ENCODE measurements at regions not wholly inside any gene's neighbourhood (a gene's known extent, or its start where the extent isn't known, plus 50 kb on each side); places are given as distances from the start of the nearest gene placed in this dataset.

- H3K79me2 ChIP-seq (ENCODE audit: control insufficient read depth, insufficient read depth, low read length), result peaks cover 60% of the 10 kb centered on the region
- no peaks in the 10 kb centered on the region for H3K36me3 ChIP-seq (ENCODE audit: control insufficient read depth, insufficient read depth, low read length)
- DNase-seq (ENCODE audit: low read depth in 2 of 2), result no peak
- no peaks in the 10 kb centered on the region for H3K27me3 ChIP-seq (ENCODE audit: control insufficient read depth, insufficient read depth, low read length)
- no peak overlapping the region for H3K4me3 ChIP-seq (replicated peaks in 1 of 4; ENCODE audit: control extremely low read depth in 1 of 4, insufficient read depth in 1 of 4, low read depth in 3 of 4, low read length in 4 of 4)
- H2AFZ ChIP-seq (ENCODE audit: low read length), result no peak overlapping the region
- no peak overlapping the region for H3K9ac ChIP-seq (ENCODE audit: insufficient read depth, low read length)
- no peaks in the 10 kb centered on the region for H3K9me3 ChIP-seq (ENCODE audit: control insufficient read depth, insufficient read depth, low read depth, low read length)
- no peak overlapping the region for H3K4me2 ChIP-seq (ENCODE audit: extremely low read depth, insufficient read depth, low read length)
- TF ChIP-seq CTCF (conservative IDR thresholded peaks at IDR 0.05 in 1 of 2, IDR thresholded peaks at IDR 0.05 in 1 of 2; ENCODE audit: low read depth in 1 of 2, low read length in 2 of 2), result no peak
- TF ChIP-seq EZH2 (IDR thresholded peaks at IDR 0.05; ENCODE audit: low read length, missing control alignments), result no peak
- no peak overlapping the region for H3K27ac ChIP-seq (ENCODE audit: insufficient read depth, low read length)
- peaks cover 20% of the 10 kb centered on the region for H3K4me1 ChIP-seq (ENCODE audit: control insufficient read depth, extremely low read depth, insufficient read depth, low read length)
- H4K20me1 ChIP-seq (ENCODE audit: control insufficient read depth, extremely low read depth, insufficient read depth, low read length), result no peaks in the 10 kb centered on the region
Observed at GRCh38 chr3:159860269-159861116, 128.1 kb upstream of the IL12A start.

- no peak overlapping the region for H3K4me2 ChIP-seq (ENCODE audit: extremely low read depth, insufficient read depth, low read length)
- no peak overlapping the region for H3K4me3 ChIP-seq (replicated peaks in 1 of 4; ENCODE audit: control extremely low read depth in 1 of 4, insufficient read depth in 1 of 4, low read depth in 3 of 4, low read length in 4 of 4)
- TF ChIP-seq CTCF (conservative IDR thresholded peaks at IDR 0.05 in 1 of 2, IDR thresholded peaks at IDR 0.05 in 1 of 2; ENCODE audit: low read depth in 1 of 2, low read length in 2 of 2) (no peak), EZH2 (IDR thresholded peaks at IDR 0.05; ENCODE audit: low read length, missing control alignments) (no peak)
- H3K27me3 ChIP-seq (ENCODE audit: control insufficient read depth, insufficient read depth, low read length), result no peaks in the 10 kb centered on the region
- no peak overlapping the region for H3K9ac ChIP-seq (ENCODE audit: insufficient read depth, low read length)
- H3K4me1 ChIP-seq (ENCODE audit: control insufficient read depth, extremely low read depth, insufficient read depth, low read length), result peaks cover 19% of the 10 kb centered on the region
- H2AFZ ChIP-seq (ENCODE audit: low read length), result no peak overlapping the region
- no peaks in the 10 kb centered on the region for H3K36me3 ChIP-seq (ENCODE audit: control insufficient read depth, insufficient read depth, low read length)
- peaks cover 55% of the 10 kb centered on the region for H3K79me2 ChIP-seq (ENCODE audit: control insufficient read depth, insufficient read depth, low read length)
- H3K9me3 ChIP-seq (ENCODE audit: control insufficient read depth, insufficient read depth, low read depth, low read length), result no peaks in the 10 kb centered on the region
- H3K27ac ChIP-seq (ENCODE audit: insufficient read depth, low read length), result no peak overlapping the region
- DNase-seq (ENCODE audit: low read depth in 2 of 2), result no peak
- no peaks in the 10 kb centered on the region for H4K20me1 ChIP-seq (ENCODE audit: control insufficient read depth, extremely low read depth, insufficient read depth, low read length)
Observed at GRCh38 chr3:159861369-159861987, 127.2 kb upstream of the IL12A start.

- H3K27ac ChIP-seq (ENCODE audit: insufficient read depth, low read length), result peak overlapping the region; percentile 33
- no peaks in the 10 kb centered on the region for H4K20me1 ChIP-seq (ENCODE audit: control insufficient read depth, extremely low read depth, insufficient read depth, low read length)
- no peak overlapping the region for H3K9ac ChIP-seq (ENCODE audit: insufficient read depth, low read length)
- H3K4me3 ChIP-seq (replicated peaks in 1 of 4; ENCODE audit: control extremely low read depth in 1 of 4, insufficient read depth in 1 of 4, low read depth in 3 of 4, low read length in 4 of 4), result peak overlapping the region in 1 of 4 experiments; percentile 5
- no peaks in the 10 kb centered on the region for H3K27me3 ChIP-seq (ENCODE audit: control insufficient read depth, insufficient read depth, low read length)
- TF ChIP-seq EZH2 (IDR thresholded peaks at IDR 0.05; ENCODE audit: low read length, missing control alignments) (no peak), CTCF (conservative IDR thresholded peaks at IDR 0.05 in 1 of 2, IDR thresholded peaks at IDR 0.05 in 1 of 2; ENCODE audit: low read depth in 1 of 2, low read length in 2 of 2) (peak in 1 of 2 donors; percentile 13)
- DNase-seq (ENCODE audit: low read depth in 2 of 2), result peak in 1 of 2 donors; percentile 60
- H3K79me2 ChIP-seq (ENCODE audit: control insufficient read depth, insufficient read depth, low read length), result peaks cover 25% of the 10 kb centered on the region
- no peaks in the 10 kb centered on the region for H3K9me3 ChIP-seq (ENCODE audit: control insufficient read depth, insufficient read depth, low read depth, low read length)
- H2AFZ ChIP-seq (ENCODE audit: low read length), result no peak overlapping the region
- H3K4me1 ChIP-seq (ENCODE audit: control insufficient read depth, extremely low read depth, insufficient read depth, low read length), result peaks cover 13% of the 10 kb centered on the region
- H3K4me2 ChIP-seq (ENCODE audit: extremely low read depth, insufficient read depth, low read length), result peak overlapping the region; percentile 18
- H3K36me3 ChIP-seq (ENCODE audit: control insufficient read depth, insufficient read depth, low read length), result no peaks in the 10 kb centered on the region
Observed at GRCh38 chr3:159865041-159865579, 123.5 kb upstream of the IL12A start.
